GM12891 (cell line): ENCODE measurements at regions not wholly inside any gene's neighbourhood (a gene's known extent, or its start where the extent isn't known, plus 50 kb on each side); places are given as distances from the start of the nearest gene placed in this dataset.
"Not testable (repeated sequence)": the region's sequence is repeated elsewhere in the genome, so short reads cannot be mapped to it uniquely, and the experiment has no call there.

Source experiments
- DNase-seq: peaks from one replicate; pipeline ENCODE4 v3.0.0; 2011; ENCODE audit warnings: low spot score; ENCODE audit not compliant: insufficient read length
- FAIRE-seq: peaks from 2 replicates; lab custom pipeline; 2011; peaks lifted over from hg19 to GRCh38; lab: Jason Lieb, UNC
- PAX5 ChIP-seq: IDR thresholded peaks from 2 replicates; pipeline ENCODE4 v1.6.1; 2011; ENCODE audit warnings: low read length, moderate library complexity, mild to moderate bottlenecking; ENCODE audit not compliant: insufficient read depth, severe bottlenecking
- POLR2A ChIP-seq: IDR thresholded peaks from 2 replicates; pipeline ENCODE4 v1.6.1; 2011; ENCODE audit warnings: low read depth, low read length, control low read depth
- POLR2AphosphoS5 ChIP-seq: IDR thresholded peaks from 2 replicates; pipeline ENCODE4 v1.6.1; 2011; ENCODE audit warnings: low read depth, low read length, control low read depth
- POU2F2 ChIP-seq: IDR thresholded peaks from 2 replicates; pipeline ENCODE4 v1.6.1; 2011; ENCODE audit warnings: low read depth, mild to moderate bottlenecking, control low read depth, low read length, moderate library complexity
- SPI1 ChIP-seq: IDR thresholded peaks from 2 replicates; pipeline ENCODE4 v1.6.1; 2011; ENCODE audit warnings: low read depth, low read length, control low read depth
- TAF1 ChIP-seq: IDR thresholded peaks from 2 replicates; pipeline ENCODE4 v1.6.1; 2011; ENCODE audit warnings: low read depth, low read length, control low read depth

GRCh38 chr5:1639757-1640156 is 116.0 kb upstream of the LPCAT1 start:
- no peak for DNase-seq
- TF ChIP-seq TAF1 = no peak
- no peak for TF ChIP-seq POLR2AphosphoS5
- no peak for TF ChIP-seq SPI1
- no peak for TF ChIP-seq POLR2A
- TF ChIP-seq POU2F2 = no peak
- no peak for TF ChIP-seq PAX5
- FAIRE-seq = no peak

DNA sequence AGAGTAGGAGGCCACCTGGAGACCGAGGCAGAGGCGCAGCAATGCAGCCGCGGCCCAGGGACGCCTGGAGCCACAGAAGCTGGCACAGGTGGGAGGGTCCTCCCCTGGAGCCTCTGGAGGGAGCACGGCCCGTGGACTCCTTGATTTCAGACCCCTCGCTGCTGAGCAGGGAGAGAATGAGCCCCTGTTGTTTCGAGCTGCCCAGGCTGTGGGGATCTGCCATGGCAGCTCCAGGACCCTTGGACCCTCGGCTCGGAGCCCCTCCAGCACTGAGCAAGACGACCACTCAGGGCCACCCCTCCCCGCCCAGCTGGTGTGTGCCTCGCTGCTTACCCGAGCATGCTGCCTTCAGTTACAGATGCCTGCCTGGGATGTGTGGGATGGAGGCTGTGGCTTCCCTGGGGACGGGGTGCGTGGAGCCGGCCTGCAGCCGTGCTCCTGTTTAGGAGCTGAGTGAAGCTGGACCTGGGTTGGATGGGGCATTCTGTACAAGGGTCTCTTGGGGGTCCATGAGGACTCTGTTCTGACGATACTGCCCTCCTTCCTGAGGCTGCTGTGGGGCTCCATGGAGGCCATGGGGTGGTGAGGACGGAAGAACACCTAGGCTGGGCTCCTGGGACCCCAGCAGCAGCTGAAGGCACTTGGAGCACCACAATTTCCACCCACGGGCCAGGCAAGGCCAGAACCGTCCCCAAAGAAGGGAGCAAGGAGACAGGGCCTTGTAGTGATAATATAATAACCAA is 115.1 kb upstream of the LPCAT1 start:
- DNase-seq (no peak), FAIRE-seq (no peak)
- TF ChIP-seq POLR2AphosphoS5 (no peak), SPI1 (no peak), TAF1 (no peak), POU2F2 (no peak), POLR2A (no peak), PAX5 (no peak)

GRCh38 chr5:1637639-1638481 is 114.1 kb upstream of the LPCAT1 start:
- FAIRE-seq (no peak), DNase-seq (no peak)
- no peak for TF ChIP-seq TAF1
- TF ChIP-seq POU2F2 = no peak
- TF ChIP-seq PAX5 = no peak
- no peak for TF ChIP-seq POLR2A
- TF ChIP-seq POLR2AphosphoS5 = no peak
- no peak for TF ChIP-seq SPI1

- TF ChIP-seq SPI1 = no peak
- TF ChIP-seq POLR2A = no peak
- no peak for TF ChIP-seq PAX5
- TF ChIP-seq TAF1 = no peak
- no peak for TF ChIP-seq POU2F2
- TF ChIP-seq POLR2AphosphoS5 = no peak
These were observed 113.3 kb upstream of the LPCAT1 start for GRCh38 chr5:1636981-1637638.

DNA sequence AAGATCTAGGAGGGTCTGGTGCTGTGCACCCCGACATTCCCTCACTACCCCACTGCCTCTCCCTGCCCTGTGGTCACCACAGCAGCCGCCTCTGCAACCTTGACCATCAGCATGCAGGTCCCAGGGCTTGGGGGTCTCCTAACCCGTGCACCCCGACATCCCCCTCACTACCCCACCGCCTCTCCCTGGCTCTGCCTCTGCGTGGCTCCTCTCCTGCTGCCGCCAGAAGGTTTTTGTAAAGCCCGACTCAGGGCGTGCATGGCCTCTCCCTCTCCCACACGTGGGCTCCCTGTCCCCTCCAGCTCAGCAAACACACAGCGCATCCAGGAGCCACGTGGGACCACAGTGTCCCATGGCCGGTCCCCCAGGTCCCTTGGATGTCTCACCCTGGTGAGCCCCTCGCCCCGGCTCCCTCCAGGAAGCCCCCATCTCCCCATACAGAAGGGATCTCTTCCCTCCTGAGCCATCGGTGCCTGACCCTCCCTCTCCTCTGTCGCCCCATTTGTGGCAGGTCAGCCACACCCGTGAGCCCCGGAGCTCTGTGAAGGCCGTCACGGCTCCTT is 112.5 kb upstream of the LPCAT1 start:
- not testable (repeated sequence) for FAIRE-seq, DNase-seq

More at GRCh38 chr5:1636981-1637638, 113.3 kb upstream of the LPCAT1 start:
- no peak for DNase-seq
- FAIRE-seq = no peak

- FAIRE-seq, DNase-seq: not testable (repeated sequence)
These were observed 111.7 kb upstream of the LPCAT1 start for GRCh38 chr5:1635477-1635876.

GRCh38 chr5:1634337-1634661 is 110.5 kb upstream of the LPCAT1 start:
- FAIRE-seq = no peak
- TF ChIP-seq TAF1 (no peak), SPI1 (no peak), POLR2AphosphoS5 (no peak), POLR2A (no peak), POU2F2 (no peak), PAX5 (no peak)
- DNase-seq = no peak

DNA sequence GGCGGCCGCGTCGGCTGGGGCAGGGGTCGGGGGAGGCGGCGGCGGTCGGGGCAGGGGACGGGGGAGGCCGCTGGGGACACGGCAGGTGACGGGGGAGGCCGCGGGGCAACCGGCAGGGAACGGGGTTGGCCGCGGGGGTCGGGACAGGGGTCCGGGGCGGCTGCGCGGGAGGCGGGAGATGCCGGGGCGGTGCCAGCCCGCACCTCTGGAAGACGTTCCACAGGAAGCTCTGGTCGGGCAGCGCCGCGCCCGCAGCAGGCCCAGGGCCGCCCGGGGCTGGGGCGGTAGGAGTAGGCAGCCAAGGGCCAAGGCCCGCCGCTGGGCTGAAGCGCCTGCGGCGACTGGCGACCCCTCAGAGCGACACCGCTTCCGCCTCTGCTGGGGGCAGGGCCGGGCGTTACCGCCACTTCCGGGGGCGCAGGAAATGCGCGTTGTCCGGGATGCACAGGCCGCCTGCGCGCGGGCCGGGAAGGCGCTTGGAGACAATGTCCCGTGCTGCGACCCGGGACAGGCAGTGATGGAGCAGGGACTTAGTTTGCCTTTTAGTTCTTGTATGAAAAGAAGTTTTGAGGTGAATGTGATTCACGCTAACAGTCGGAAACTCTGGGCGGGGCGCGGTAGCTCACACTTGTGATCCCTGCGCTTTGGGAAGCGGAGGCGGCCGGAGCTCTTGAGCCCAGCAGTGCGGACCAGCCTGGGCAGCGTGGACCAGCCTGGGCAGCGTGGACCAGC is 110.0 kb upstream of the LPCAT1 start:
- TF ChIP-seq TAF1 = peak; percentile 84
- peak; percentile 83; the same call in 1 of the 2 replicates for TF ChIP-seq POLR2AphosphoS5
- TF ChIP-seq PAX5 = no peak
- peak; percentile 82 for TF ChIP-seq POU2F2
- TF ChIP-seq SPI1 = peak; percentile 39; the same call in 1 of the 2 replicates
- peak; percentile 89 for TF ChIP-seq POLR2A
- peak; percentile 93 for DNase-seq
- no peak for FAIRE-seq

GRCh38 chr5:1631004-1631403 is 107.2 kb upstream of the LPCAT1 start:
- DNase-seq, FAIRE-seq: not testable (repeated sequence)

GRCh38 chr5:1626397-1626796 is 102.6 kb upstream of the LPCAT1 start:
- not testable (repeated sequence) for DNase-seq, FAIRE-seq

- FAIRE-seq, DNase-seq: not testable (repeated sequence)
These were observed 95.8 kb upstream of the LPCAT1 start for GRCh38 chr5:1619531-1619930.

DNA sequence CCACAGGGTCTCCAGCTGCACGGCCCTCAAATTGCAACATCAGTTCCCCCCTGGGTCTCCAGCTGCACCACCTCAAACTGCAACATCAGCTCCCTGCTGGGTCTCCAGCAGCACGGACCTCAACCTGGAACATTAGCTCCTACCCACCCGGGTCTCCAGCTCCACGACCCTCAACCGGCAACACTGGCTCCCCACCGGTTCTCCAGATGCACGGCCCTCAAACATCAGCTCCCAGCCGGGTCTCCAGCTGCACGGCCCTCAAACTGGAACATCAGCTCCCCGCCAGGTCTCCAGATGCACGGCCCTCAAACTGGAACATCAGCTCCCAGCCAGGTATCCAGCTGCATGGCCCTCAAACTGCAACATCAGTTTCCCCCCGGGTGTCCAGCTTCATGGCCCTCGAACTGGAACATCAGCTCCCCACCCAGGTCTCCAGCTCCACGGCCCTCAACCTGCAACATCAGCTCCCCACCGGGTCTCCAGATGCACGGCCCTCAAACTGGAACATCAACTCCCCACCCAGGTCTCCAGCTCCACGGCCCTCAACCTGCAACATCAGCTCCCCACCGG is 94.6 kb upstream of the LPCAT1 start:
- not testable (repeated sequence) for DNase-seq

DNA sequence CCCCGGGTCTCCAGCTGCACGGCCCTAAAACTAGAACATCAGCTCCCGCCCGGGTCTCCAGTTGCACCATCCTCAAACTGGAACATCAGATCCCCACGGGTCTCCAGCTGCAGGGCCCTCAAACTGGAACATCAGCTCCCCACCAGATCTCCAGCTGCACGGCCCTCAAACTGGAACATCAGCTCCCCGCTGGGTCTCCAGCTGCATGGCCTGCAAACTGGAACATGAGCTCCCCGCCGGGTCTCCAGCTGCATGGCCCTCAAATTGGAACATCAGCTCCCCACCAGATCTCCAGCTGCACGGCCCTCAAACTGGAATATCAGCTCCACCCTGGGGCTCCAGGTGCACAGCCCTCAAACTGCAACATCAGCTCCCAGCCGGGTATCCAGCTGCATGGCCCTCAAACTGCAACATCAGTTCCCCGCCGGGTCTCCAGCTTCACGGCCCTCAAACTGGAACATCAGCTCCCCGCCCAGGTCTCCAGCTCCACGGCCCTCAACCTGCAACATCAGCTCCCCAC is 93.5 kb upstream of the LPCAT1 start:
- FAIRE-seq, DNase-seq: not testable (repeated sequence)

More for the DNA sequence above, 94.6 kb upstream of the LPCAT1 start:
- FAIRE-seq = not testable (repeated sequence)

DNA sequence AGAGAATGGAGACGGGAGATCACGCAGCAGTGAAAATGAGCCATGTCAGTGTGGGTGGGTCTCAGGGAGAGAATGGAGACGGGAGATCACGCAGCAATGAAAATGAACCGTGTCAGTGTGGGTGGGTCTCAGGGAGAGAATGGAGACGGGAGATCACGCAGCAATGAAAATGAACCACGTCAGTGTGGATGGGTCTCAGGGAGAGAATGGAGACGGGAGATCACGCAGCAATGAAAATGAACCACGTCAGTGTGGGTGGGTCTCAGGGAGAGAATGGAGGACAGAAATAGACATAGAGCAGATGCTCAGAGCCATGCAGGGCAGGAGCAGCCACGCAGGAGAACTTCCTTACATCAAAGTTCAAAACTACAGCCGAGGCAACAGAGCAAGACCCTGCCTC is 89.8 kb upstream of the LPCAT1 start:
- not testable (repeated sequence) for DNase-seq, FAIRE-seq
